ENCODE measurements at regions not wholly inside any gene's neighbourhood (a gene's known extent, or its start where the extent isn't known, plus 50 kb on each side); places are given as distances from the start of the nearest gene placed in this dataset.

DNA sequence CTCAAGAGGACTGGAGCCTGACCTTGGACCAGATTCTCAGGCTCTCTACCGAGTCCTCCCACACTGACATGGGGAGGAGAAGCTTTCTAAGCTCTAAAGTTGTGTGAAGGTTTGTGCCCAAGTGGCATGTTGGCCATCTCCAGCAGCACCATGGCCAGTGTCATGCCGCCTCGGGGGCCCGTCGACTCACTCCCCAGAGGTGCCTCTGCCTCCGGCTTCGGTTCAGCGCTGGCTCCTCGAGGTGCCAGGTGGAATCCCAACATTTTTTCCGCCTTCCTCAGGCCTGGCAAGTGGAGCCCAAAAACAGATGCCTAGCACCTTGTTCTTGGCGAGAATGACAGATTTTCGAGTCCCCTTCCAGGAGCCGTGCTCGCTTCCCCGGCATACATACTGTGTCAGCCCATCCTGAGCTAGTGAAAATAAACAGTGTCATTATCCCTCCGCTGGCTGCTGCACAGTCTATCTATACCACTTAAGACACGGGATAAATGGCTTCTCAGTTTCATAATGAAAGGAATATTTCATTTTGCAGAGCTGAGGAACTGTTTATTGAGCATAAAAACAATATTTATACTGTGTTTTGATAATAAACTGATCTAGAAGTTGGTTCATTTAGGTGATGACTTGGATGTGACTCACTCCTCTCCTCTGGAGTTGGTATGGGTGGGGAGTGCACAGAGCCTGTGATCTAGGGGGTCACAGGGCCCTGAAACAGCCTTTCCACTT, 328.5 kb upstream of the TLE3 start:
- TF ChIP-seq, protein P1, sequence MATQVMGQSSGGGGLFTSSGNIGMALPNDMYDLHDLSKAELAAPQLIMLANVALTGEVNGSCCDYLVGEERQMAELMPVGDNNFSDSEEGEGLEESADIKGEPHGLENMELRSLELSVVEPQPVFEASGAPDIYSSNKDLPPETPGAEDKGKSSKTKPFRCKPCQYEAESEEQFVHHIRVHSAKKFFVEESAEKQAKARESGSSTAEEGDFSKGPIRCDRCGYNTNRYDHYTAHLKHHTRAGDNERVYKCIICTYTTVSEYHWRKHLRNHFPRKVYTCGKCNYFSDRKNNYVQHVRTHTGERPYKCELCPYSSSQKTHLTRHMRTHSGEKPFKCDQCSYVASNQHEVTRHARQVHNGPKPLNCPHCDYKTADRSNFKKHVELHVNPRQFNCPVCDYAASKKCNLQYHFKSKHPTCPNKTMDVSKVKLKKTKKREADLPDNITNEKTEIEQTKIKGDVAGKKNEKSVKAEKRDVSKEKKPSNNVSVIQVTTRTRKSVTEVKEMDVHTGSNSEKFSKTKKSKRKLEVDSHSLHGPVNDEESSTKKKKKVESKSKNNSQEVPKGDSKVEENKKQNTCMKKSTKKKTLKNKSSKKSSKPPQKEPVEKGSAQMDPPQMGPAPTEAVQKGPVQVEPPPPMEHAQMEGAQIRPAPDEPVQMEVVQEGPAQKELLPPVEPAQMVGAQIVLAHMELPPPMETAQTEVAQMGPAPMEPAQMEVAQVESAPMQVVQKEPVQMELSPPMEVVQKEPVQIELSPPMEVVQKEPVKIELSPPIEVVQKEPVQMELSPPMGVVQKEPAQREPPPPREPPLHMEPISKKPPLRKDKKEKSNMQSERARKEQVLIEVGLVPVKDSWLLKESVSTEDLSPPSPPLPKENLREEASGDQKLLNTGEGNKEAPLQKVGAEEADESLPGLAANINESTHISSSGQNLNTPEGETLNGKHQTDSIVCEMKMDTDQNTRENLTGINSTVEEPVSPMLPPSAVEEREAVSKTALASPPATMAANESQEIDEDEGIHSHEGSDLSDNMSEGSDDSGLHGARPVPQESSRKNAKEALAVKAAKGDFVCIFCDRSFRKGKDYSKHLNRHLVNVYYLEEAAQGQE (IDR thresholded peaks at IDR 0.05; ENCODE audit: insufficient replicate concordance, low read depth): peak; percentile 32
- TF ChIP-seq, protein P2, sequence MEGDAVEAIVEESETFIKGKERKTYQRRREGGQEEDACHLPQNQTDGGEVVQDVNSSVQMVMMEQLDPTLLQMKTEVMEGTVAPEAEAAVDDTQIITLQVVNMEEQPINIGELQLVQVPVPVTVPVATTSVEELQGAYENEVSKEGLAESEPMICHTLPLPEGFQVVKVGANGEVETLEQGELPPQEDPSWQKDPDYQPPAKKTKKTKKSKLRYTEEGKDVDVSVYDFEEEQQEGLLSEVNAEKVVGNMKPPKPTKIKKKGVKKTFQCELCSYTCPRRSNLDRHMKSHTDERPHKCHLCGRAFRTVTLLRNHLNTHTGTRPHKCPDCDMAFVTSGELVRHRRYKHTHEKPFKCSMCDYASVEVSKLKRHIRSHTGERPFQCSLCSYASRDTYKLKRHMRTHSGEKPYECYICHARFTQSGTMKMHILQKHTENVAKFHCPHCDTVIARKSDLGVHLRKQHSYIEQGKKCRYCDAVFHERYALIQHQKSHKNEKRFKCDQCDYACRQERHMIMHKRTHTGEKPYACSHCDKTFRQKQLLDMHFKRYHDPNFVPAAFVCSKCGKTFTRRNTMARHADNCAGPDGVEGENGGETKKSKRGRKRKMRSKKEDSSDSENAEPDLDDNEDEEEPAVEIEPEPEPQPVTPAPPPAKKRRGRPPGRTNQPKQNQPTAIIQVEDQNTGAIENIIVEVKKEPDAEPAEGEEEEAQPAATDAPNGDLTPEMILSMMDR (IDR thresholded peaks at IDR 0.05; ENCODE audit: insufficient read depth, low read length): no peak
- TF ChIP-seq POLR2AphosphoS5 (IDR thresholded peaks at IDR 0.05; ENCODE audit: low read depth): no peak
- TF ChIP-seq GABPA (IDR thresholded peaks at IDR 0.05; ENCODE audit: low read depth): no peak
- no peak for TF ChIP-seq SPI1 (IDR thresholded peaks at IDR 0.05; ENCODE audit: borderline replicate concordance, low read depth)
